22Rv1 (cell line): ENCODE measurements at regions not wholly inside any gene's neighbourhood (a gene's known extent, or its start where the extent isn't known, plus 50 kb on each side); places are given as distances from the start of the nearest gene placed in this dataset.

Experiments used
- CTCF ChIP-seq: fragments of 450-650 bp; IDR thresholded peaks from 2 replicates; pipeline ENCODE4 v1.5.1; 2017; ENCODE audit warnings: mild to moderate bottlenecking
- ZFX ChIP-seq: fragments of 450-650 bp; IDR thresholded peaks from 2 replicates; pipeline ENCODE4 v1.6.1; 2017; ENCODE audit warnings: antibody characterized with exemption, borderline replicate concordance

- TF ChIP-seq CTCF (no peak), ZFX (no peak)
Measured at GRCh38 chr21:28429161-28429560, 563.5 kb downstream of the LTN1 start.
